CD4-positive, alpha-beta T cell (primary cell): ENCODE measurements at regions not wholly inside any gene's neighbourhood (a gene's known extent, or its start where the extent isn't known, plus 50 kb on each side); places are given as distances from the start of the nearest gene placed in this dataset.

Experiments
- ATAC-seq: fragments of 200-7000 bp; cut with Tn5 transposase; one replicate; pipeline ENCODE4 v1.10.0; 2022; ENCODE audit warnings: mild to moderate bottlenecking; ENCODE audit not compliant: poor library complexity
- CTCF ChIA-PET: fragments of 350-600 bp; sonication (Branson Sonifier 250); formaldehyde crosslinking; loops from one replicate; lab custom pipeline; 2021; ENCODE audit warnings: antibody characterized with exemption, inconsistent platforms; lab: Charles Lee
- POLR2A ChIA-PET: fragments of 350-600 bp; sonication (Branson Sonifier 250); formaldehyde crosslinking; loops from one replicate; lab custom pipeline; 2021; ENCODE audit warnings: antibody characterized with exemption, inconsistent platforms; lab: Charles Lee
- DNase-seq, 14 experiments: peaks; one replicate each; pipeline ENCODE4 v3.0.0-alpha.2; 2013 to 2020; ENCODE audit warnings: mixed read lengths in 2 of 14
- H3K27ac ChIP-seq, 2 donors: one replicate each; pipeline versions ENCODE4 v1.5.1 to v1.7.0; 2013; ENCODE audit warnings: low read length in 2 of 2, low read depth in 1 of 2, mild to moderate bottlenecking in 1 of 2
- H3K27me3 ChIP-seq, 2 experiments: 1 replicate in 1 of 2; 2 replicates in 1 of 2; pipeline versions ENCODE4 v1.6.1 to v1.7.0; 2013; ENCODE audit warnings: low read length in 2 of 2, control low read depth in 1 of 2, mild to moderate bottlenecking in 1 of 2, moderate library complexity in 1 of 2; ENCODE audit not compliant: insufficient read depth in 2 of 2, control insufficient read depth in 1 of 2
- H3K36me3 ChIP-seq: one replicate; pipeline ENCODE4 v1.6.1; 2013; ENCODE audit warnings: low read length, control low read depth; ENCODE audit not compliant: insufficient read depth
- H3K4me1 ChIP-seq: one replicate; pipeline ENCODE4 v1.6.1; 2013; ENCODE audit warnings: low read length, control low read depth; ENCODE audit not compliant: insufficient read depth
- H3K4me3 ChIP-seq: one replicate; pipeline ENCODE4 v1.5.1; 2013; ENCODE audit warnings: mild to moderate bottlenecking, low read length, moderate library complexity
- H3K9me3 ChIP-seq, 2 experiments: 1 replicate in 1 of 2; 2 replicates in 1 of 2; pipeline versions ENCODE4 v1.6.1 to v1.7.0; 2013; ENCODE audit warnings: low read length in 2 of 2, mild to moderate bottlenecking in 2 of 2, control low read depth in 1 of 2, moderate library complexity in 1 of 2; ENCODE audit not compliant: control insufficient read depth in 1 of 2, insufficient read depth in 1 of 2
- H3K27ac Mint-ChIP-seq: one replicate; pipeline ENCODE4 v1.8.0; 2020; ENCODE audit warnings: mixed read lengths
- H3K27me3 Mint-ChIP-seq: one replicate; pipeline ENCODE4 v1.8.0; 2021; ENCODE audit warnings: mixed read lengths
- H3K36me3 Mint-ChIP-seq: one replicate; pipeline ENCODE4 v1.8.0; 2021; ENCODE audit warnings: low read depth, mixed read lengths
- H3K4me1 Mint-ChIP-seq: one replicate; pipeline ENCODE4 v1.8.0; 2021; ENCODE audit warnings: low read depth, mixed read lengths
- H3K4me3 Mint-ChIP-seq: one replicate; pipeline ENCODE4 v1.8.0; 2020; ENCODE audit warnings: mild to moderate bottlenecking, mixed read lengths
- H3K9me3 Mint-ChIP-seq: one replicate; pipeline ENCODE4 v1.8.0; 2020; ENCODE audit warnings: mixed read lengths
- intact Hi-C, 2 experiments: fragments of 100-400 bp; cut with DNase I in 1 of 2; cut with micrococcal nuclease in 1 of 2; formaldehyde crosslinking; loops; one replicate each; pipeline versions ENCODE4 v1.15.1 to v1.9.0; 2023 to 2025; cut with DNase I, micrococcal nuclease
- TF ChIP-seq, protein P1 (sequence below): fragments of 200-600 bp; IDR thresholded peaks from one replicate; pipeline ENCODE4 v1.8.0; 2022; ENCODE audit warnings: antibody characterized with exemption, mild to moderate bottlenecking

GRCh38 chr2:12326449-12327190 is 390.1 kb upstream of the TRIB2 start:
- POLR2A ChIA-PET, result no interaction called here
- intact Hi-C loops, result loop anchor here in 1 of 2 experiments (1.0 kb wide), 1 partner anchor 463 kb away; no protein-coding TSS in a partner anchor
- no peaks in the 10 kb centered on the region for H3K27me3 Mint-ChIP-seq

DNA sequence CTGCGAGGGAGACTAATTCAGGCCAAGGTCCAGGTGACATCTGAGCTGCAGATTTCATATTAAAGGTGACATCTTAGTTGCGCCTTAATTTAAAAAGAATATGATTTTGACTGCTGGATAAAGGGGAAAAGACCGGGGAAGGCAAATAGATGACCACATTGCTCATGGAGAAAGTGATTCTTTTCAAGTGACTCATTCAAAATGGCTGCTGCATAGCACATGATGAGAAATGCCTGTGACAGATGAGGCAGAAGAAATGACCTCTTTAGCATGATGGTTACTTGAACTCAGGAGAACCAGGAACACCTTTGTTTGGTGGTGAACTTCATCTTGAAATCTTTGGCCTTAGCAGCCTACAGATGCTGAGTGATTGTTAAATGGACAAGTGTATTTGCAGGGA is 385.8 kb upstream of the TRIB2 start:
- no peak for DNase-seq
- ChIA-PET CTCF (no interaction called here), POLR2A (no interaction called here)
- H3K27ac Mint-ChIP-seq, result no peak overlapping the region
- no peak for ATAC-seq
- H3K9me3 ChIP-seq, result no peaks in the 10 kb centered on the region
- H3K4me3 Mint-ChIP-seq, result no peak overlapping the region
- H3K36me3 Mint-ChIP-seq, result no peaks in the 10 kb centered on the region
- H3K36me3 ChIP-seq, result no peaks in the 10 kb centered on the region
- H3K4me3 ChIP-seq, result no peak overlapping the region
- H3K4me1 Mint-ChIP-seq, result no peaks in the 10 kb centered on the region
- TF ChIP-seq, protein P1, sequence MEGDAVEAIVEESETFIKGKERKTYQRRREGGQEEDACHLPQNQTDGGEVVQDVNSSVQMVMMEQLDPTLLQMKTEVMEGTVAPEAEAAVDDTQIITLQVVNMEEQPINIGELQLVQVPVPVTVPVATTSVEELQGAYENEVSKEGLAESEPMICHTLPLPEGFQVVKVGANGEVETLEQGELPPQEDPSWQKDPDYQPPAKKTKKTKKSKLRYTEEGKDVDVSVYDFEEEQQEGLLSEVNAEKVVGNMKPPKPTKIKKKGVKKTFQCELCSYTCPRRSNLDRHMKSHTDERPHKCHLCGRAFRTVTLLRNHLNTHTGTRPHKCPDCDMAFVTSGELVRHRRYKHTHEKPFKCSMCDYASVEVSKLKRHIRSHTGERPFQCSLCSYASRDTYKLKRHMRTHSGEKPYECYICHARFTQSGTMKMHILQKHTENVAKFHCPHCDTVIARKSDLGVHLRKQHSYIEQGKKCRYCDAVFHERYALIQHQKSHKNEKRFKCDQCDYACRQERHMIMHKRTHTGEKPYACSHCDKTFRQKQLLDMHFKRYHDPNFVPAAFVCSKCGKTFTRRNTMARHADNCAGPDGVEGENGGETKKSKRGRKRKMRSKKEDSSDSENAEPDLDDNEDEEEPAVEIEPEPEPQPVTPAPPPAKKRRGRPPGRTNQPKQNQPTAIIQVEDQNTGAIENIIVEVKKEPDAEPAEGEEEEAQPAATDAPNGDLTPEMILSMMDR, result no peak
- peaks cover 14% of the 10 kb centered on the region for H3K4me1 ChIP-seq
- H3K27me3 ChIP-seq, result no peaks in the 10 kb centered on the region
- no peaks in the 10 kb centered on the region for H3K27me3 Mint-ChIP-seq
- no peaks in the 10 kb centered on the region for H3K9me3 Mint-ChIP-seq
- intact Hi-C loops, result no loop called here
- no peak overlapping the region for H3K27ac ChIP-seq

More at GRCh38 chr2:12326449-12327190, 390.1 kb upstream of the TRIB2 start:
- DNase-seq (peak in 5 of 14 experiments; percentile 3 to 49 (median 37)), ATAC-seq (no peak)
- Histone ChIP-seq H3K27me3 (no peaks in the 10 kb centered on the region), H3K4me1 (no peaks in the 10 kb centered on the region), H3K4me3 (no peak overlapping the region), H3K9me3 (no peaks in the 10 kb centered on the region), H3K36me3 (no peaks in the 10 kb centered on the region), H3K27ac (no peak overlapping the region)
- CTCF ChIA-PET, result no interaction called here
- no peak overlapping the region for H3K4me3 Mint-ChIP-seq
- TF ChIP-seq, protein P1, result peak; percentile 21
- H3K4me1 Mint-ChIP-seq, result no peaks in the 10 kb centered on the region
- no peaks in the 10 kb centered on the region for H3K9me3 Mint-ChIP-seq
- H3K27ac Mint-ChIP-seq, result no peak overlapping the region
- no peaks in the 10 kb centered on the region for H3K36me3 Mint-ChIP-seq

DNA sequence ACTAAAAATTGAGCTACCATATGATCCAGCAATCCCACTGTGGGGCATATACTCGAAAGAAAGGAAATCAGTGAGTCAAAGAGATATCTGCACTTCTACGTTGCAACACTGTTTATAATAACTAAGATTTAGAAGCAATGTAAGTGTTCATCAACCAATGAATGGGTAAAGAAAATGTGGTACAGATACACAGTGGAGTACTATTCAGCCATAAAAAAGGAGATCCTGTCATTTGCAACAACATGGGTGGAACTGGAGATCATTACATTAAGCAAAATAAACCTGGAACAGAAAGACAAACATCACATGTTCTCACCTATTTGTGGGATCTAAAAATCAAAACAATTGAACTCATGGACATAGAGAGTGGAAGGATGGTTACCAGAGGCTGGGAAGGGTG is 385.0 kb upstream of the TRIB2 start:
- CTCF ChIA-PET, result no interaction called here
- no peaks in the 10 kb centered on the region for H3K36me3 Mint-ChIP-seq
- DNase-seq, result no peak

More for the DNA sequence above, 385.0 kb upstream of the TRIB2 start:
- Mint-ChIP-seq H3K9me3 (no peaks in the 10 kb centered on the region), H3K4me1 (no peaks in the 10 kb centered on the region), H3K4me3 (no peak overlapping the region), H3K27me3 (no peaks in the 10 kb centered on the region), H3K27ac (no peak overlapping the region)
- no peak overlapping the region for H3K27ac ChIP-seq
- H3K4me3 ChIP-seq, result no peak overlapping the region
- ATAC-seq, result no peak
- H3K4me1 ChIP-seq, result peaks cover 14% of the 10 kb centered on the region
- POLR2A ChIA-PET, result no interaction called here
- no peaks in the 10 kb centered on the region for H3K9me3 ChIP-seq
- TF ChIP-seq, protein P1, result no peak
- H3K27me3 ChIP-seq, result no peaks in the 10 kb centered on the region
- intact Hi-C loops, result no loop called here
- no peaks in the 10 kb centered on the region for H3K36me3 ChIP-seq
